Peyer's patch (tissue), 4 donors: ENCODE measurements at regions not wholly inside any gene's neighbourhood (a gene's known extent, or its start where the extent isn't known, plus 50 kb on each side); places are given as distances from the start of the nearest gene placed in this dataset.

Experiments
- CTCF ChIP-seq, 6 experiments: fragments of 450-650 bp in 4 of 6; fragments of 200-600 bp in 2 of 6; sonication (generic) in 1 of 6; IDR thresholded peaks; one replicate each; pipeline ENCODE4 v1.5.1; 2017 to 2019; ENCODE audit warnings: antibody characterized with exemption in 6 of 6, mild to moderate bottlenecking in 3 of 6, moderate library complexity in 1 of 6
- POLR2A ChIP-seq, 2 donors: fragments of 450-650 bp; IDR thresholded peaks; one replicate each; pipeline ENCODE4 v1.5.1; 2017; ENCODE audit warnings: antibody characterized with exemption in 2 of 2, mild to moderate bottlenecking in 2 of 2, moderate library complexity in 2 of 2

DNA sequence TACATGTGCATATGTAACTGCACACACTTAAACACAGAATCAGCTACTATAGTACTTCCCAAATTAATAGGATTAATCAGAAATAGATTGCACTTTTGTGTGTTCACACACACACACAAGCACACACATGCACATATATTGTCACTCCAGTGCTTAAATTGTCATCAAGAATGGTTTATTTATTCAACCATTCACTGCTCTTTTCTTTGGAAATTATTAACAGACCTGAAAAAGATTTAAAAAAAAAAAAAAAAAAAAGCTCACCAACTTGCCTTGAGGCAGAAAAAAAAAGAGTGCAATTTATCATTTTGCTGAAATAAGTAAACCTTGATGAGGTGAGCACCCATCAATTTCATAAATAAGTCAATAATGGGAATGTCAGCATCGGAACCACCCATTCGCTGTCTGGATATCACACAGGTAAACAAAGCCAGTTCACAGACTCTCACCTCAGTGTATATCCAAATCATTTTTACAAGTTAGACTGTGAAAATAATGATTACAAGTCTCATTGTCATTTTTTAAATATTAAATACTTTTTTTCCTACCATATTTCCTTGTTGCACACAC is 562.8 kb downstream of the BNC2 start:
- TF ChIP-seq CTCF (IDR thresholded peaks at IDR 0.05) (no peak), POLR2A (IDR thresholded peaks at IDR 0.05) (no peak)
